ENCODE measurements at regions not wholly inside any gene's neighbourhood (a gene's known extent, or its start where the extent isn't known, plus 50 kb on each side); places are given as distances from the start of the nearest gene placed in this dataset.

- DNase-seq: no peak
- H3K9me3 ChIP-seq: no peaks in the 10 kb centered on the region
- no peaks in the 10 kb centered on the region for H3K4me1 ChIP-seq
- no peaks in the 10 kb centered on the region for H3K36me3 ChIP-seq
- no peak overlapping the region for H3K4me3 ChIP-seq (ENCODE audit: low read depth, low read length)
- TF ChIP-seq CTCF (IDR thresholded peaks at IDR 0.05; ENCODE audit: low read depth, low read length): no peak
- peaks cover 5% of the 10 kb centered on the region; the same call in 1 of the 2 replicates for H3K27me3 ChIP-seq
Observed at GRCh38 chr3:70803891-70804290, 491.5 kb upstream of the MDFIC2 start.

GRCh38 chr3:70803319-70803718 lies 490.9 kb upstream of the MDFIC2 start:
- Histone ChIP-seq H3K27me3 (peaks cover 5% of the 10 kb centered on the region; the same call in 1 of the 2 replicates), H3K36me3 (no peaks in the 10 kb centered on the region), H3K9me3 (no peaks in the 10 kb centered on the region), H3K4me3 (ENCODE audit: low read depth, low read length) (no peak overlapping the region), H3K4me1 (no peaks in the 10 kb centered on the region)
- no peak for TF ChIP-seq CTCF (IDR thresholded peaks at IDR 0.05; ENCODE audit: low read depth, low read length)
- no peak for DNase-seq

GRCh38 chr3:70800951-70801350 lies 488.5 kb upstream of the MDFIC2 start:
- no peaks in the 10 kb centered on the region for H3K4me1 ChIP-seq
- no peak for TF ChIP-seq CTCF (IDR thresholded peaks at IDR 0.05; ENCODE audit: low read depth, low read length)
- no peak for DNase-seq

GRCh38 chr3:70789878-70790277 lies 477.4 kb upstream of the MDFIC2 start:
- H3K36me3 ChIP-seq: no peaks in the 10 kb centered on the region
- H3K4me1 ChIP-seq: no peaks in the 10 kb centered on the region
- no peak for DNase-seq
- no peak for TF ChIP-seq CTCF (IDR thresholded peaks at IDR 0.05; ENCODE audit: low read depth, low read length)
- H3K9me3 ChIP-seq: no peaks in the 10 kb centered on the region
- H3K27me3 ChIP-seq: no peaks in the 10 kb centered on the region
- H3K4me3 ChIP-seq (ENCODE audit: low read depth, low read length): no peak overlapping the region

More at GRCh38 chr3:70800951-70801350, 488.5 kb upstream of the MDFIC2 start:
- Histone ChIP-seq H3K4me3 (ENCODE audit: low read depth, low read length) (no peak overlapping the region), H3K36me3 (no peaks in the 10 kb centered on the region), H3K27me3 (peaks cover 5% of the 10 kb centered on the region; the same call in 1 of the 2 replicates), H3K9me3 (no peaks in the 10 kb centered on the region)

GRCh38 chr3:70780790-70781189 lies 468.4 kb upstream of the MDFIC2 start:
- TF ChIP-seq CTCF (IDR thresholded peaks at IDR 0.05; ENCODE audit: low read depth, low read length): no peak
- no peaks in the 10 kb centered on the region for H3K36me3 ChIP-seq
- H3K9me3 ChIP-seq: no peaks in the 10 kb centered on the region
- no peaks in the 10 kb centered on the region for H3K4me1 ChIP-seq
- no peak for DNase-seq
- H3K27me3 ChIP-seq: no peaks in the 10 kb centered on the region
- no peak overlapping the region for H3K4me3 ChIP-seq (ENCODE audit: low read depth, low read length)

- Histone ChIP-seq H3K4me3 (ENCODE audit: low read depth, low read length) (no peak overlapping the region), H3K4me1 (no peaks in the 10 kb centered on the region), H3K27me3 (no peaks in the 10 kb centered on the region), H3K9me3 (no peaks in the 10 kb centered on the region), H3K36me3 (no peaks in the 10 kb centered on the region)
- TF ChIP-seq CTCF (IDR thresholded peaks at IDR 0.05; ENCODE audit: low read depth, low read length): no peak
- DNase-seq: no peak
Observed at GRCh38 chr3:70779296-70779695, 466.9 kb upstream of the MDFIC2 start.

All from BE2C (cell line).